KMS-11 (cell line): ENCODE measurements at regions not wholly inside any gene's neighbourhood (a gene's known extent, or its start where the extent isn't known, plus 50 kb on each side); places are given as distances from the start of the nearest gene placed in this dataset.

Experiments
- H2AFZ ChIP-seq: fragments of 200-600 bp; sonication (generic); 2 replicates; pipeline ENCODE4 v1.6.1; 2016; ENCODE audit warnings: antibody characterized with exemption, mixed run types, low read depth
- H3K27ac ChIP-seq: fragments of 200-600 bp; sonication (generic); 2 replicates; pipeline ENCODE4 v1.6.1; 2016; ENCODE audit warnings: mild to moderate bottlenecking, mixed run types
- H3K27me3 ChIP-seq: fragments of 200-600 bp; sonication (generic); 2 replicates; pipeline ENCODE4 v1.6.1; 2017; ENCODE audit warnings: mild to moderate bottlenecking, low read depth, mixed run types, moderate library complexity; ENCODE audit not compliant: insufficient read depth
- H3K36me3 ChIP-seq: fragments of 200-600 bp; sonication (generic); 2 replicates; pipeline ENCODE4 v1.6.1; 2017; ENCODE audit warnings: mild to moderate bottlenecking, mixed run types; ENCODE audit not compliant: insufficient read depth
- H3K4me1 ChIP-seq: fragments of 200-600 bp; sonication (generic); 2 replicates; pipeline ENCODE4 v1.6.1; 2016; ENCODE audit warnings: mild to moderate bottlenecking, low read depth, mixed run types; ENCODE audit not compliant: poor library complexity, severe bottlenecking
- H3K4me2 ChIP-seq: fragments of 200-600 bp; sonication (generic); 2 replicates; pipeline ENCODE4 v1.7.0; 2016; ENCODE audit warnings: mild to moderate bottlenecking, mixed run types
- H3K4me3 ChIP-seq: fragments of 200-600 bp; sonication (generic); IDR thresholded peaks from 2 replicates; pipeline ENCODE4 v1.6.1; 2017; ENCODE audit warnings: low read depth, low read length, mixed read lengths; ENCODE audit not compliant: insufficient read depth
- H3K79me2 ChIP-seq: fragments of 200-600 bp; sonication (generic); 2 replicates; pipeline ENCODE4 v1.6.1; 2016; ENCODE audit warnings: low read depth, mixed run types; ENCODE audit not compliant: insufficient read depth
- H3K9ac ChIP-seq: fragments of 200-600 bp; sonication (generic); 2 replicates; pipeline ENCODE4 v1.6.1; 2016; ENCODE audit warnings: mild to moderate bottlenecking, mixed run types
- H4K20me1 ChIP-seq: fragments of 200-600 bp; sonication (generic); 2 replicates; pipeline ENCODE4 v1.6.1; 2016; ENCODE audit warnings: mild to moderate bottlenecking, mixed run types; ENCODE audit not compliant: insufficient read depth
- CTCF ChIP-seq: fragments of 200-600 bp; sonication (generic); conservative IDR thresholded peaks from 2 replicates; pipeline ENCODE4 v1.6.1; 2017; ENCODE audit warnings: low read depth, mild to moderate bottlenecking, antibody characterized with exemption, low read length, moderate library complexity, mixed read lengths

DNA sequence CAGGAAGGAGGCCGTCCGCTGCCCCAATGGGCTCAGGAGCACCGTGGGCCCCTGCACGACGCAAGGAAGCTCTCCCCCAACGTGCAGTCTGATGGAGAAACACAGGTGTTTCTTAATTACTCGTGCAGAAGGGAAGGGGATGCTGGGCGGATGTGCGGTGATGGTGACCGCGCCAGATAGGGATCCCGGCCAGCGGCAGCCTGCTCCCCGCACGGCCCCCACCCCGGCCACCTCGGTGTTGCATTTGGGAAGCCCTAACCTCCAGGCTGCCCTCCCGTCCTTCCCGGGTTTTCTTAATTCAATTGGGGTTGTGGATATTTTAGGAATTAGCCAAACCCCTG lies 254.4 kb downstream of the ZNF536 start:
- no peaks in the 10 kb centered on the region for H3K4me1 ChIP-seq
- no peak overlapping the region for H3K9ac ChIP-seq
- TF ChIP-seq CTCF = no peak
- H4K20me1 ChIP-seq = no peaks in the 10 kb centered on the region
- H2AFZ ChIP-seq = no peak overlapping the region
- H3K79me2 ChIP-seq = no peaks in the 10 kb centered on the region
- no peaks in the 10 kb centered on the region; the same call in 1 of the 2 replicates for H3K27me3 ChIP-seq
- no peak overlapping the region for H3K27ac ChIP-seq
- H3K36me3 ChIP-seq = no peaks in the 10 kb centered on the region
- H3K4me3 ChIP-seq = no peak overlapping the region
- no peak overlapping the region for H3K4me2 ChIP-seq

GRCh38 chr19:30625947-30626625 lies 253.9 kb downstream of the ZNF536 start:
- Histone ChIP-seq H3K27ac (no peak overlapping the region), H3K4me2 (no peak overlapping the region), H3K36me3 (no peaks in the 10 kb centered on the region), H3K79me2 (no peaks in the 10 kb centered on the region), H3K4me3 (no peak overlapping the region), H2AFZ (no peak overlapping the region), H3K9ac (no peak overlapping the region), H3K4me1 (no peaks in the 10 kb centered on the region), H4K20me1 (no peaks in the 10 kb centered on the region), H3K27me3 (no peaks in the 10 kb centered on the region; the same call in 1 of the 2 replicates)
- TF ChIP-seq CTCF = no peak

GRCh38 chr19:30622276-30622675 lies 250.1 kb downstream of the ZNF536 start:
- Histone ChIP-seq H2AFZ (no peak overlapping the region), H3K4me3 (no peak overlapping the region), H3K4me1 (no peaks in the 10 kb centered on the region), H3K36me3 (no peaks in the 10 kb centered on the region), H3K27ac (no peak overlapping the region), H4K20me1 (no peaks in the 10 kb centered on the region), H3K9ac (no peak overlapping the region), H3K4me2 (no peak overlapping the region), H3K79me2 (no peaks in the 10 kb centered on the region), H3K27me3 (no peaks in the 10 kb centered on the region)
- TF ChIP-seq CTCF = no peak

DNA sequence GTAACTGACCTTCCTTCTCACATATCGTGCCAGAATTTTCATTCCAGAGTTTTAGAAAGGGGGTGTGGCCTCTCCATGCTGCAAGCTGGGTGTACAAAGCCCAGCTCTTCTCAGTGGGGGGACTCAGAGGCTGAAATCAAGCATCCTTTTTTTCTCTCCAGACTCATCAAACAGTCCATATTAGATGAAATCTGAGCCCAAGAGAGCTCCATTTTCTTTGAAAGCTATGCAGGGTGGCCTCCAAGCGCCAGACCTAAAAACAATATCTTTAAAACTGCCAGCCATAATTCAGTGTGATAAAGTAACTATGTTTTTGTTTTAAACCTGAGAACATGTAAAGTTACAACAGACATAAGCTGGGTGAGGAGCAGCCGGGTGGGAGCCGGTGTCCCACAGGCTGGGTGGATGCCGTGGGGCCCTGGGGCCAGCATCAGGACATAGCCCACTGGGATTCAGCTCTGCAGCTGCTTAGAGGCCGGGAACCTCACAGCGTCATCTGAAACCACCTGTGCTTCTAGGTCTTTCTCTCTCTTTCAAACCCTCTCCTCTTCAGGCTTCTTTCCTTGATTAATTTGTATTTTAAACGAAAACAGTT lies 249.2 kb downstream of the ZNF536 start:
- Histone ChIP-seq H3K4me3 (no peak overlapping the region), H3K9ac (no peak overlapping the region), H3K27me3 (no peaks in the 10 kb centered on the region), H3K27ac (no peak overlapping the region), H3K4me1 (no peaks in the 10 kb centered on the region), H3K36me3 (no peaks in the 10 kb centered on the region), H2AFZ (no peak overlapping the region), H3K79me2 (no peaks in the 10 kb centered on the region), H4K20me1 (no peaks in the 10 kb centered on the region), H3K4me2 (no peak overlapping the region)
- TF ChIP-seq CTCF = no peak
